Fibroblast of the aortic adventitia (primary cell): ENCODE measurements at regions not wholly inside any gene's neighbourhood (a gene's known extent, or its start where the extent isn't known, plus 50 kb on each side); places are given as distances from the start of the nearest gene placed in this dataset.
"Not testable (repeated sequence)": the region's sequence is repeated elsewhere in the genome, so short reads cannot be mapped to it uniquely, and the experiment has no call there.

Experiments
- DNase-seq: peaks from one replicate; pipeline ENCODE4 v3.0.0-alpha.2; 2010; ENCODE audit warnings: low read depth
- H3K4me3 ChIP-seq: 2 replicates; pipeline ENCODE4 v1.5.1; 2011; ENCODE audit warnings: low read depth, mild to moderate bottlenecking, control low read depth, low read length, moderate library complexity
- TF ChIP-seq, protein P1 (sequence below): IDR thresholded peaks from 2 replicates; pipeline ENCODE4 v1.5.1; 2011; ENCODE audit warnings: mild to moderate bottlenecking, low read length, control low read depth, inconsistent platforms; ENCODE audit not compliant: insufficient read depth

DNA sequence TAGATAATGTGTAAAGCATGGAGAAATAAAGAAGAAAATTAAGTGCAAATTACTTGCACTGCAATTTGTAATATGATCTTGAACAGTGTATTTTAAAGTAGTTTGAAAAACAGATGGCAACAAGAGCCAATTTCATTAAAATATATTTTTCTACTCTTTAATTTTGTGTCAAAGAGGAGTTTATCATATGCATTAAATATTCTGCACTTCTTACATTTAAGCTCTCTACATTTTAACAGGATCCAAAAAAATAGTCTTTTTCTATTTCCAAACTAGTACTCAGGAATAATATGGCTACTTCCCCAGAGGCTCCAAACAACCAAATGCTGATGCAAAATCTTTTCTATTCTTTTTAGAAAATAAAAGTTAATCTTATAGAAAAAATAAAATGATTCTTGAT lies 1221.5 kb downstream of the FSCB start:
- no peak overlapping the region for H3K4me3 ChIP-seq
- no peak for DNase-seq
- TF ChIP-seq, protein P1, sequence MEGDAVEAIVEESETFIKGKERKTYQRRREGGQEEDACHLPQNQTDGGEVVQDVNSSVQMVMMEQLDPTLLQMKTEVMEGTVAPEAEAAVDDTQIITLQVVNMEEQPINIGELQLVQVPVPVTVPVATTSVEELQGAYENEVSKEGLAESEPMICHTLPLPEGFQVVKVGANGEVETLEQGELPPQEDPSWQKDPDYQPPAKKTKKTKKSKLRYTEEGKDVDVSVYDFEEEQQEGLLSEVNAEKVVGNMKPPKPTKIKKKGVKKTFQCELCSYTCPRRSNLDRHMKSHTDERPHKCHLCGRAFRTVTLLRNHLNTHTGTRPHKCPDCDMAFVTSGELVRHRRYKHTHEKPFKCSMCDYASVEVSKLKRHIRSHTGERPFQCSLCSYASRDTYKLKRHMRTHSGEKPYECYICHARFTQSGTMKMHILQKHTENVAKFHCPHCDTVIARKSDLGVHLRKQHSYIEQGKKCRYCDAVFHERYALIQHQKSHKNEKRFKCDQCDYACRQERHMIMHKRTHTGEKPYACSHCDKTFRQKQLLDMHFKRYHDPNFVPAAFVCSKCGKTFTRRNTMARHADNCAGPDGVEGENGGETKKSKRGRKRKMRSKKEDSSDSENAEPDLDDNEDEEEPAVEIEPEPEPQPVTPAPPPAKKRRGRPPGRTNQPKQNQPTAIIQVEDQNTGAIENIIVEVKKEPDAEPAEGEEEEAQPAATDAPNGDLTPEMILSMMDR: no peak

DNA sequence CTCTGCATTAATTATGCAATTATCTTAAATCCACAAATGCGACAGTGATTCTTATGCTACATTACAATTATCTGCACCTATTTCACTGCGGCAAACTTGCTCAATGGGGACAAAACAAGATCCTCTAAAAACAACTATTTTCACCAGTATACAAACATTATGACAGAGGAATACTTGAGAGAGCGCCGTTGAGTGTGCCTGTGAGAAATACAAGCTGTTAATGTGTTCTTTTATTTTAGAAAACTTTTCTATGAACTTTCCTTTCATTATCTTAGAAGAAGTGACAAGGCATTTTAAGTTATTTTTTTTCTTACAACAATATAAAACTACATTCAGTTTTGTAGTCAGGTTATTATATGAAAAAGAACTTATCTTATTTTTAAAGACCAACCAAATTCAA lies 1247.0 kb downstream of the FSCB start:
- TF ChIP-seq, protein P1: no peak

DNA sequence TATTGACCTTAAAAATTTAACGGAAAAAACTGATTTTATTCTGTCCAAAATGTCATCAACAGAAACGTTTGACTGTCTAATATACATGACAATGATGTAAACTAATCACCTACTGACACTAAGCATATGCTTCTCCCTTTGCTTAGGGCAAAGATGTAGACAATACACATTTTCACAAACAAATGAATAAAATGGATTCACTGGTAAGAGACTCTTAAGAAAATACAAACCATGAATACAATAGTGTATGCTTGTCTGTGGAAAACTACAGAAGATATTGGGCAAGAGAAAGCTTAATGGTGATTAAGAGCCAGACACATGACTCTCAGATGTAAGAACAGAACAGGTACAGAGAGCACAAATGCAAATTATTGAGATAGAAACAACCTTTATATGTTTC lies 1248.7 kb downstream of the FSCB start:
- TF ChIP-seq, protein P1: no peak
- no peak overlapping the region for H3K4me3 ChIP-seq
- no peak for DNase-seq

More for the DNA sequence above, 1247.0 kb downstream of the FSCB start:
- DNase-seq: no peak
- H3K4me3 ChIP-seq: no peak overlapping the region

DNA sequence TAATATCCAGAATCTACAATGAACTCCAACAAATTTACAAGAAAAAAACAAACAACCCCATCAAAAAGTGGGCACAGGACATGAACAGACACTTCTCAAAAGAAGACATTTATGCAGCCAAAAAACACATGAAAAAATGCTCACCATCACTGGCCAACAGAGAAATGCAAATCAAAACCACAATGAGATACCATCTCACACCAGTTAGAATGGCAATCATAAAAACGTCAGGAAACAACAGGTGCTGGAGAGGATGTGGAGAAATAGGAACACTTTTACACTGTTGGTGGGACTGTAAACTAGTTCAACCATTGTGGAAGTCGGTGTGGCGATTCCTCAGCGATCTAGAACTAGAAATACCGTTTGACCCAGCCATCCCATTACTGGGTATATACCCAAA lies 1250.1 kb downstream of the FSCB start:
- not testable (repeated sequence) for H3K4me3 ChIP-seq, DNase-seq

DNA sequence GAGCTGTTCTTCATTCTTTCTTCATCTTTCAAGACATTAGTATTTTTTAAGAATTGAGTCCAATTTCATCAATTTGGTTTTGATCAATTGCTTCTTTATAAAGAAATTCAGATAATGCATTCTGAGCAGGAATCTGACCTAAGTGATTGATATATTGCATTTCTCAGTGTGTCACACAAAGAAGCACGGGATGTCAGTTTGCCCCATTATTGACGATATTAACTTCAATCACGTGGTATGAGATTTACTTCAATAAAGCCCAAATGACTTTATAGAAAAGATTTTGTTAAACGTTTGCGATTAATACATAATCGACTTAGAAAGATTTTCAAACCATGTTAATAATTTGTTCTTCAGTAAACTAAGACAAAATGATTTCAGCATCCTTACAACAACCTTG lies 1254.2 kb downstream of the FSCB start:
- no peak for DNase-seq
- no peak overlapping the region for H3K4me3 ChIP-seq
- TF ChIP-seq, protein P1: no peak

DNA sequence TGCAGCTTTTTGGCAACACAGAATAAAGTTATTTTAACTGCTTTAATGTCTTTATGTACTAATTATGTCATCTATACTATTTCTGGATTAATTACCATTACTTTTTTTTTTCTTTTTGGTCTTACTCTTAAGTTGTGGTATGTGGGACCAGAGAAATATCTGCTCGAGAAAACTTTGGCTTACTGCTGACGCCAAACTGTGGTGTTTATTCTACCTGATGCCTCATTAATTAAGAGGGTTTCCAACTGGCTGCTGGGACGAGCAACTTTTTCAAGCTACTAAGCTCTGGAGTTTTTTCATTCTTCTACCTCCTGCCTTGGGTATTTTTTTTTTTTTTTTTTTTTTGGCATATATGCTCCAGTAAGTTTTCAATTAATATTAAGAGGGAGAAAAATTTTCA lies 1257.5 kb downstream of the FSCB start:
- no peak overlapping the region for H3K4me3 ChIP-seq
- no peak for DNase-seq
- TF ChIP-seq, protein P1: no peak

DNA sequence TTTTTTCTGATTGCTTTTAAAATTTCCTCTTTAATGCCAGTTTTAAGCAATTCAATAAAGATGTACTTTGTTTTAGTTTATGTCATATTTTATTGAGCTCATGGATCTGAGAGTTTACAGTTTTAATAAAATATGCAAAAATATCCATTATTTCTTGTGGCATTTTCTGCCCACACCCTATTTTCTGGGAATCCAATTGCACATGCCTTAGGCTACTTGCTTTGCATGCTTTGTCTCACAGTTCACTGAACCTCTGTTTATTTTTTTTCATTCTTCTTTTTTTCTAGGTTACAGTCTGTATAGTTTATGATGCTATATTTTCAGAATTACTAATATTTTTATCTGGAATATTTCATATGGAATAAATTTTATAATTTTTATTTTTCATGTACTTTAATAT lies 1258.0 kb downstream of the FSCB start:
- no peak for DNase-seq
- H3K4me3 ChIP-seq: no peak overlapping the region
- TF ChIP-seq, protein P1: no peak
